ENCODE measurements at regions not wholly inside any gene's neighbourhood (a gene's known extent, or its start where the extent isn't known, plus 50 kb on each side); places are given as distances from the start of the nearest gene placed in this dataset.

DNA sequence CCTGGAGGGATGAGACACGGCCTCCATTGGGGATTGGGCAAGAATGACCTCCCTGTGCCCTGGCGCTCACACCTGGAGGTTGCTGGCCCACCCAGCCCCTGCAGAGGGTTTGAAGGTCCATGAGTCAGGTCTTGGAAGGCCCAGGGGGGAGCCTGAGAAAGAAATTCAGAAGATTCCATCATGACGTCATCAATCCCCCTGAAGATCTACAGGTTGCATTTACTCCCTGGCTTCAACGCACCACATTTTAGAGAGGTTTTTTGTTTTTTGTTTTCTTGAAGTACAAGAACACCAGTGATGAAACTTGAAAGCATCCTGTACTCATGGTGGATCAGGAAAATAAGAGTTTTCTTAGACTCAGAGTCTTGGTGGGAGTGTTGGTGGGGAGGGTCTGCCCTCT, 82.4 kb upstream of the SLC25A33 start:
- TF ChIP-seq, protein P1, sequence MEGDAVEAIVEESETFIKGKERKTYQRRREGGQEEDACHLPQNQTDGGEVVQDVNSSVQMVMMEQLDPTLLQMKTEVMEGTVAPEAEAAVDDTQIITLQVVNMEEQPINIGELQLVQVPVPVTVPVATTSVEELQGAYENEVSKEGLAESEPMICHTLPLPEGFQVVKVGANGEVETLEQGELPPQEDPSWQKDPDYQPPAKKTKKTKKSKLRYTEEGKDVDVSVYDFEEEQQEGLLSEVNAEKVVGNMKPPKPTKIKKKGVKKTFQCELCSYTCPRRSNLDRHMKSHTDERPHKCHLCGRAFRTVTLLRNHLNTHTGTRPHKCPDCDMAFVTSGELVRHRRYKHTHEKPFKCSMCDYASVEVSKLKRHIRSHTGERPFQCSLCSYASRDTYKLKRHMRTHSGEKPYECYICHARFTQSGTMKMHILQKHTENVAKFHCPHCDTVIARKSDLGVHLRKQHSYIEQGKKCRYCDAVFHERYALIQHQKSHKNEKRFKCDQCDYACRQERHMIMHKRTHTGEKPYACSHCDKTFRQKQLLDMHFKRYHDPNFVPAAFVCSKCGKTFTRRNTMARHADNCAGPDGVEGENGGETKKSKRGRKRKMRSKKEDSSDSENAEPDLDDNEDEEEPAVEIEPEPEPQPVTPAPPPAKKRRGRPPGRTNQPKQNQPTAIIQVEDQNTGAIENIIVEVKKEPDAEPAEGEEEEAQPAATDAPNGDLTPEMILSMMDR (IDR thresholded peaks at IDR 0.05), result no peak
- no peak for TF ChIP-seq EZH2 (IDR thresholded peaks at IDR 0.05; ENCODE audit: borderline replicate concordance, insufficient read depth, low read depth, low read length, poor library complexity, severe bottlenecking)
